ENCODE measurements at regions not wholly inside any gene's neighbourhood (a gene's known extent, or its start where the extent isn't known, plus 50 kb on each side); places are given as distances from the start of the nearest gene placed in this dataset.

GRCh38 chr2:145018502-145018901, 498.6 kb upstream of the ZEB2 start:
- ATAC-seq, result no peak
- intact Hi-C loops (cut with micrococcal nuclease), result no loop called here

GRCh38 chr2:145017149-145017548, 497.2 kb upstream of the ZEB2 start:
- intact Hi-C loops (cut with micrococcal nuclease), result no loop called here
- ATAC-seq, result no peak
- no peak for DNase-seq

More at GRCh38 chr2:145018502-145018901, 498.6 kb upstream of the ZEB2 start:
- DNase-seq, result no peak

DNA sequence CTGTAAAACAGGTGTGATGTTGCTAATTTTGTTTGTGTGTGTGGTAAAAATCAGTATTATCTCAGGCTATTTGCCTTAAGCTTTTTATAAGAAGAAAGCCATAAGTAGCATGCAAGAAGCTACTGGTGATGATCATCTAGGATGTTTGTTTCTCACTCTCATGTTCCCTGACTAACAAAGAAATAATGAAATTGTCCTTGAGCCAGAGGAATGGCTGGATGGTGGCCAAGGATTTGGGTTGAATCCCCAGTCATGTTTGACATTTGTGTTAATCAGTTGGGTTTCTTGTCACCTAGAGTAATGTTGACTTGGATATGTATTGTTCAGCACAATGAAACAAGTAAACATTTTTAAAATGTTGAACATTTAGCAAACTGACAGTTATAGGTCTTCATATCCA, 496.8 kb upstream of the ZEB2 start:
- DNase-seq, result no peak
- ATAC-seq, result no peak
- intact Hi-C loops (cut with micrococcal nuclease), result no loop called here

- intact Hi-C loops (cut with micrococcal nuclease), result no loop called here
- DNase-seq (no peak), ATAC-seq (no peak)
These were observed 495.6 kb upstream of the ZEB2 start for GRCh38 chr2:145015561-145015960.

- DNase-seq (no peak), ATAC-seq (peak; percentile 88)
- intact Hi-C loops (cut with micrococcal nuclease), result no loop called here
These were observed 492.9 kb upstream of the ZEB2 start for GRCh38 chr2:145012806-145013205.

DNA sequence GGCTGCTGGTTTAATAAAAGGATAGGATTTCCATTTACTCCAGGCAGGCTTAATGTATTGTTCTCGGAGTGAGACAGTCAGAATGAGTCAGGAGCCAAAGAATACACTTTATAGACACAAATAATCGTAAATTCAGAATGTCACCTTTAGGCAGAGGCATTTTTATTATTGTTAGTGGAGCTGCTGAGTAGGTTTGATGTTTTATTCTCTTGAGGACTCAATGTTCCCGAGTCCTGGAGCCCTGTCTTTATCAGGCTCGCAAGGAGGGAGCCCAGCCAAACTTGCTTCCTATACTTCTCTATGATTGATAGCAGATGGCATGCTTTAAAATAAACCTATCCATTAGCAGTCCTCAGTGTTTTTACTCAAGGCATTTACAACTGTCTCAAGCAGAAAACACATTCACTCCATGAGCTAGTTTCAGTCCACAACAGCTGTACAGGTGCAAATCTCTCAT, 492.3 kb upstream of the ZEB2 start:
- intact Hi-C loops (cut with micrococcal nuclease), result no loop called here
- DNase-seq, result peak; percentile 47
- ATAC-seq, result peak; percentile 87

- ATAC-seq (peak; percentile 22), DNase-seq (no peak)
- intact Hi-C loops (cut with micrococcal nuclease), result no loop called here
These were observed 490.7 kb upstream of the ZEB2 start for GRCh38 chr2:145010635-145011034.

- DNase-seq (no peak), ATAC-seq (no peak)
- intact Hi-C loops (cut with micrococcal nuclease), result no loop called here
These were observed 488.0 kb upstream of the ZEB2 start for GRCh38 chr2:145007960-145008263.

GRCh38 chr2:145007093-145007959, 487.4 kb upstream of the ZEB2 start:
- peak; percentile 66 for DNase-seq
- intact Hi-C loops (cut with micrococcal nuclease), result no loop called here
- peak; percentile 90 for ATAC-seq

DNA sequence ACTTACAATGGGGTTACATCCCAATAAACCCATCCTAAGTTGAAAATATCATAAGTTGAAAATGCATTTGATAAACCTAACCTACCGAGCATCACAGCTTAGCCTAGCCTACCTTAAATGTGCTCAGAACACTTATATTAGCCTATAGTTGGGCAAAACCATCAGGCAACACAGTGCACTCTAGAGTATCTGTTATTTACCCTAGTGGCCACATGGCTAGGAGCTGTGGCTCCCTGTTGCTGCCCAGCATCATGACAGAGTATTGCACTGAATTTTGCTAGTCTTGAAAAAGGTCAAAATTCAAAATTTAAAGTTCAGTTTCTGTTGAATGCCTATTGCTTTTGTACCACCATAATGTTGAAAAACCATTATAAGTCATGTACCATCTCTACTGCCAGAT, 482.7 kb upstream of the ZEB2 start:
- ATAC-seq, result no peak
- intact Hi-C loops (cut with micrococcal nuclease), result no loop called here
- DNase-seq, result no peak

DNA sequence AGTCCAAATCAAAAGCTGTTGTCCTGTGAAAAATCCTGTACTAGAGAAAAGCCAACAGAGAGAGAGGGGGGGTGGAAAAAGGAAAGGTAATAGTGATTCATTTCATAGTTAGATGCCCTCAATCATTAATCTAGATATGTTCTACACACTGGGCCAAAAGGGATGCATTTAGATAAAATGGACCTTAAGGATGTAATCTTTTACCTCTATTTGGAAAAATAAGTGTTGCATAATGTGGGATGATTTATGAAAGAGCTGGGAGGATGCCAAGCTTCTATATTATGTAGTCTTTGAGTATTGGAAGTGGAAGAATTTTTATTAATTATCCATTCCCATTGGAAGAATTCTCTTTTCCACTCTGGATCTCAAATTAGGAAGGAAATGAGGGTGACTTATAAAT, 480.5 kb upstream of the ZEB2 start:
- intact Hi-C loops (cut with micrococcal nuclease), result no loop called here
- DNase-seq (no peak), ATAC-seq (no peak)

GRCh38 chr2:144999936-145000335, 480.0 kb upstream of the ZEB2 start:
- no peak for DNase-seq
- no peak for ATAC-seq
- intact Hi-C loops (cut with micrococcal nuclease), result no loop called here

DNA sequence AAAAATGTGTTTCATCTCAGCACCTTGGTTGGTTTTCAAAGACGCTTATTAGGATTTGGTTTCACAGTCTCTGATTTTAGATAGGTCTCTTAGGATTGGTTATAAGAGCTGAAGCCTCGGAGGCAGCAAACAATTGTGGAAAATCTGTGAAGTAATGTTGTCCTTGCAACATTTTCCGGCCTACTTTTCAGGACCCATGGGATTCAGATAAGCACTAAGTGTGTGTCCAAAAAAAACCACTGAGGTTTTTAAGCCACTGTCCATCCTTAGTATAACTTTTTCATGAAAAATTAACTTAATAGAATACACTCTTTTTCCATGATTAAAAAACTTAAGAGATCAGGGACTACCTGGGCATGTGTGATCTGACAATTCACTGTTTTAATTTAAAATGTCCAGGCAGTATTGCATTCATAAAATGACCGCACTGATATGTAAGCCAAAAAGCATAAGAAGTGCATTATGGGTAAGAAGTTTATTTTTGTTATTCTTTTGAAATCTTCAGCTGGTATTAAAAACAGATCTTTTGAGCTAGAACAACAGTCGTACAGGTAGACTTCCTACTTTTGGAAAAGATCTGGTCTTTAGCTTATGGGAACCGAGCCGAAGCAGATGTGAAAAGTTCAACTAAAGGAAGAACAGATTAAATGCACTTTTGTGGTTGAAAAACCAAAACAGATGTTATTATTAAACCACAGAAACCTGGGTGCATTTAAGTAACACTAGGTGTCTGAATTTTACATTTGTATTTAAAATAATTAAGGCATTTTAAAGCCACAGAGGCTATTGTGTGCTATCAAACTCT, 479.4 kb upstream of the ZEB2 start:
- ATAC-seq (peak; percentile 92), DNase-seq (no peak)
- intact Hi-C loops (cut with micrococcal nuclease), result no loop called here

GRCh38 chr2:144998435-144998834, 478.5 kb upstream of the ZEB2 start:
- intact Hi-C loops (cut with micrococcal nuclease), result no loop called here
- ATAC-seq (no peak), DNase-seq (no peak)

- intact Hi-C loops (cut with micrococcal nuclease), result no loop called here
- ATAC-seq, result peak; percentile 34
- DNase-seq, result no peak
These were observed 476.4 kb upstream of the ZEB2 start for GRCh38 chr2:144996225-144996795.

DNA sequence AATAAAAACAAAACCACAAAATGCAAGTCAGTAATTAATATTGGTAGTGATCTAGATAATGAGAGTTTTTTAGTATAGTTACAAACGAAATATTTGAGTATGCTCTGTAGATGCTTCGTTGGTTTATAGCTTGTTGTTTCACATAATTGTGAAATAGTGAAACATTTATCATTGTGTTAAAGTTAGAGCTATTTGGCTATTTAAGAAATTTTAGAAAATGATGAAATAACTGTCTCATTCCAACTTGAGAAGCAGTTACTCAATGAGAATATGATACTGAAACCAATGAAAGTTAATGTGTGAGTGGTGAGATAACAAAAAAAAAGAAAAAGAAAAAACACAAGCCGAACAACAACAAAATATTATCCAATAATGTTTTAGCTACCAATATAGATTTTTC, 475.6 kb upstream of the ZEB2 start:
- DNase-seq, result no peak
- intact Hi-C loops (cut with micrococcal nuclease), result no loop called here

GRCh38 chr2:144990661-144991060, 470.7 kb upstream of the ZEB2 start:
- DNase-seq, result no peak
- intact Hi-C loops (cut with micrococcal nuclease), result no loop called here
- ATAC-seq, result no peak

More for the DNA sequence above, 475.6 kb upstream of the ZEB2 start:
- ATAC-seq, result peak; percentile 58

DNA sequence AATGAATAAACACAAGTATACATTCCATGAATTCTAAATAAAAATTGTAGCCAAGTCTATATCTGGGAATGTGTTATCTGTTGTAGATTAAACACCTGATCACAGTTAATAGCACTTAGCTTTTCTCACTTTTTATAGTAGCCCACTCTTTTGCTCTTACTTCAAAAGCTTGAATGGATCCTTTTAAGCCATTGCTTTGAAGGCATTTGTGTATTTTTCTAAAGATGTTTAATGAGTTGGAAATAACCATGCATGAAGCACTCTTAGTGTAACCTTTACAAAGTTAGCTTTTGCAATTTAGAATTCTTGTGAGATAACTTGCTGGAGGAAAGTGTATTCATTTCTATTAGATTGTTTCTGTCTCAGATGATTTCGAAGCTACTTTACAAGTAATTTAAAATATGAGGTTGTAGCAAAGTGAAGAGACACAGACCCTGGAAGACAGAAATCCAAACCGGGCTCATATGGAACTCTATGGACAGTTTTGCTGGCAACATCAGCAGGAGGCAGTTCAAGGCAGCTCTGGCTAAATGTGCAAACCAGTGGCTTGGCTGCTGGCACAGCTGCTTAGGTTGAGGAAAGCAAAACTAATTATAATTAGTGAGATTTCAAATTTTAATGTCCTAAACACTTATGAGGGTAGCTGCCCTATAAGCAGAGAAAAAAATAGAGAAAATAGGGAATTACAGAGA, 469.8 kb upstream of the ZEB2 start:
- DNase-seq, result no peak
- intact Hi-C loops (cut with micrococcal nuclease), result no loop called here
- no peak for ATAC-seq

DNA sequence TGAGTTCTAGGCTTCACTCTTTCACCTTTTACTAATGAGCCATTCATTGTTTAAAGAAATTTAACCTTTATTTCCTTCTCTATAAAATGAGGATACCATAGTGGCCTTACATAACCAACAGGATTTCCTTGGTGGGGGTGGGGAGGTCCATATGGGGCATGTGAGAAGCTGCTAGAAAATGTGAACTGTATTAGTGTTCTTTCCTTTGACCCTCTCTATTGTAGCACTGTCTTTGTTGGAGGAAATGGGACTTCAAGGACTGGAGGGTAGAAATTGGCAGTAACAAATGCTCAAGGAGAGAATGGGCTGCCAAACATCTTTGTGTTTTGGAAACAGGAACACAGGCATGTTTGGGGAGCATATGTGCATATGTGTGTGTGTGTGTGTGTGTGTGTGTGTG, 468.7 kb upstream of the ZEB2 start:
- ATAC-seq, result no peak
- DNase-seq, result no peak
- intact Hi-C loops (cut with micrococcal nuclease), result no loop called here

DNA sequence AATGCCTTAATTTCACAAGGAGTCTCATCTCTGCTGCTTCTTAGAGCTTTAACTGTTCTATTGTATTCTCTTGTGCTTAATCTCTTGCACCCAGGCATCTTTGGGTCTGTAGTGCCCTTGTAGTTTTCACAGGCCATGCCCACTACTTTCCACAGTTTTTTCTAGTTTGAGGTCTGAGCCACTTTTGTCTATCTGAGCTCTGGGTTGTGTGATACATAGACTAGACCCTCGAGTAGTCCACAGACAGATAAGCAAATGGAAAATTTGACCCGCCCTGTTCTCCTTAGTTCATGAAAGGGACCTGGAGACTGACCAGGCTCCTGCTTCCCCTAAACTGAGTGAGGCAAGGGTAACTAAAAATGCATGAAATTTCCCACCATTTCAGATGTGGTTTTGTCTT, 466.8 kb upstream of the ZEB2 start:
- intact Hi-C loops (cut with micrococcal nuclease), result no loop called here
- DNase-seq (no peak), ATAC-seq (no peak)

Data from left ventricle myocardium superior (tissue), 1 donor.